DMS53 (cell line): ENCODE measurements at regions not wholly inside any gene's neighbourhood (a gene's known extent, or its start where the extent isn't known, plus 50 kb on each side); places are given as distances from the start of the nearest gene placed in this dataset.
"Not testable (repeated sequence)": the region's sequence is repeated elsewhere in the genome, so short reads cannot be mapped to it uniquely, and the experiment has no call there.

ENCODE experiments used
- DNase-seq: peaks from one replicate; lab custom pipeline; 2025; lab: John Stamatoyannopoulos, UW

GRCh38 chr9:82445556-82445955, 457.0 kb downstream of the SPATA31D1 start:
- DNase-seq = no peak

DNA sequence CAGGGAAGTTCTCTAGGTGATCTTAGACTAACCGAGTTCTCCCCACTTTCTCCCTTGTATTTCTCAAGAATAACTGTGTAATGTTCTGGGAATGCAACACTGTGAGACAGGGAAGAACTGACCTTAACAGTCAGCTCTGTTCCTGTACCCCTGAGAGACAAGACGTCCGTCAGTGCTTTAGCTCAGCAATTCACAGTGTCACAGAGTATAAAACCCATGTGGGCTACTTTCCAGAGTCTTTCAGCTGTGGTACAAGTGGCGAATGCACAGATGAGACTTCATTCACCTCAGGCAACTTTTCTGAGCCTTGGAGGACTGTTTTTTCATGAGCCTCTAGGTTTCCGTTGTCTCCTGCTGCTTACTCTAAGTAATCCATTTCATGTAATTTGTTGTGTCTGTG, 458.8 kb downstream of the SPATA31D1 start:
- no peak for DNase-seq

DNA sequence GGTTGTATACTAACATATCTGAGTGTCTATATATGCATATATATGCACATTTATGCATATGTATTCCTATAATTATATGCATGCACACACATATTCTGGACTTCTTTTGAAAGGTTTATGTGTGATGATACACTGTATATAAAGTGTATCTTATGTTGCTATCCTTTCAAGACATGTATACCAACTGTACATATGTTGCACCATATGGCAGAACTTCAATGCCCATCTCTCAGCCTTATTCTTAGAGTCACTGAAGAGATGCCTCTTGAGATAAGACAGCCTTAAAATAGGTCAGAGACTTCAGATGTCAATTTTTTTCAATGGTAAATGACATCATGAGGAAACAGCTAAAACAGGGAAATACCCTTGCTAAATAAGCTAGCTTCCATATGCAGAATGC, 461.4 kb downstream of the SPATA31D1 start:
- no peak for DNase-seq

DNA sequence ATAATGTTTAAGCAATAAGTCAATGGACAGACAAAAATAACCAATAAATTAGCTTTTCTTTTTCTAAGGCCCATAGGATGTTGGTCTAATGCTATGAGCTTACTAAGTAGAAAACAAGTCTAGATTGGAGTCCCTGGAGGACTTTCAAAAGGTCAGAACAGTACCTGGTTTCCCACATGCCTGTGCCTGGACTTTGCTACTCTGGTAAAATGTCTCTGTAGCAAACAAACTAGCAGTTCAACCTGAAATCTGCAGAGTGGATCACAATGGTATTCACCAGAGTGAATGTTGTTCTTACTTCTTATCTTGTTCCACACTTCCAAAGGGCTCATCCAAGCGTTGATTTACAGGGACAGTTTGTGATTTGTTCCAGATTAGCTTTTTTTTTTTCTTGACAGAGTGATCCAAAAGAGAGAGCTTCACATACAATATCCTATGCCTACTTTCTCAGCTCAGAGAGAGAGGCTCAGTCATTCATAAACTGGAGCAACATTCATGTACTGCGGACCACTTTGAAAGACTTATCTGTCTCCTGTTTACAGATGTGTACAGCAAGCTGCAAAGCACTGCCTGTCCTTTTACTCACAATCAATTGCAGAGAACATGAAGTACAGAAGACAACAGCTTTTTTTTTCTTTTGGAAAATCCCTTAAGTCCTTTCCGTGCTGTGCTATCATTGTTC, 466.1 kb downstream of the SPATA31D1 start:
- DNase-seq = no peak

DNA sequence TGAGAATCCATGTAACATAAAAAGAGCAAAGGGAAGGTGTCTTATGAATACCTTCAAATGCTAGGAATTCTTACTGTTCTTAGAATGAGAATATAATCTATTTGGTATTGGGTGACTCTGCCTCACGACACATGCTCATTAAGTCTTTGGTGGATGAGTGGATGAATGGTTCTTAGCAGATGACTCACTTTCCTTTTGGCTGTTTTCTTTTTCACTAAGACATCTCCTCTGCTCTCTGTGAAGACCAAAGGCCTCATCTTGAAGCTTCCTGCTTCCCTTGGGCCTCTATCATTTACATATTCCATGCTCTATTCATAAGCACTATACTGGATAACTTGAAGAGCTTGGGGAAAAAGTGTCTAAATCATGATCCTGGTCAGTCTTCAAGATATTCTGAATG, 468.1 kb downstream of the SPATA31D1 start:
- DNase-seq = peak; percentile 2

DNA sequence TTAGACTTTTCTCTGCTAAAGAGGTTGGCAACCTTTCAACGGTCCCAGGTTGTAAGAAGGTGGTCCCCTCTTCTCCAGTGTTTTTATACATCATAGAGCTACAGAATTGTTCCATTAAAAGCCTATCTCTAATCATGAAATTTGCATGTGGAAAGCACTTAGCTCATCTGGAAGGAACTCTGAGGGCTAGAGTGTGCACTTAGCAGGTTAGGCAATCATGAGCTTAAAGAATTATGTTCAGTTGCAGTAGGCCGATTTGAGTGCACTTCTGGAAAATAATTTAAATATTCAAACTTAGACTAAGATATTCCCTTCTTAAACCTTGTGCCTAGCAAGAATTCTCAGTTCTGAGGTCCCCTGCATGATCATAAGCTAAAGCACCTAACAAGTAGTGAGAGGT, 468.7 kb downstream of the SPATA31D1 start:
- DNase-seq = no peak

DNA sequence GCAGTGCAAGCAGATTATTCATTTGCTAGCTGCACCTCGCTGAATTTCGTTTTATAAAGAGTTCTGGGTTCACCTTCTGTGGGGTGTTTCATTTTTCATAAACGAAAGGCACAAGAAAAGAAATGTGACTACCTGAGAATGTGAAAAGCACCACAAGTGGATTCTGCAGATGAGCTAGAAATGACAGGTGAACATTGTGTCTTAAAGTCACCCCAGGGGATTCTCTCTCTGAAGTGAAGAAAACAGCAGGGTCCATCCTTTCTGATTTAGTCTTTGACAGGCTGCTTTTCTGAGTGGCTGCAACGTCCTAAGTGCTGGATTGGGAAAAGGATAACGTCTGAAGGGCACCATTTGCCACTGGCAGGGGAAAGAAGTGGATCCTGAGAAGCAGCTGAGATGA, 469.3 kb downstream of the SPATA31D1 start:
- no peak for DNase-seq

DNA sequence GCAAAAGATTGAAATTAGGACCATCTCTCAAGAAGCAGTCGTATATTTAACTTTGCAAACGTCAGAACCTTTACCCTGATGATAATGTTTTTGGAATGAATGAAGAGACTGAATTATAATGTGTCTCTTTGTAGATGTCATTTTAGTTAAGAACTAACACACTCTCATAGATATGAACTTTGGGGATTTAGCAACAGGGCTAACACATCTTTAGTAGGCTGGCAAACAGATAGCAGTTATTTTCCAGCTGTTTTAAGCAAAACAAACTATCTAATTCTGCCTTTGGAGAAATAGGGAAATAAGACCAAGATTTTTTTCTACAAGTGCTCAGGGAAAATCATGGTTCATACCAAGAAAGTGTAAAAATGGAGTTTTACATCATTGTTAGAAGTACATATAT, 469.7 kb downstream of the SPATA31D1 start:
- no peak for DNase-seq

- DNase-seq = peak; percentile 1
Measured at GRCh38 chr9:82466616-82467260, 478.2 kb downstream of the SPATA31D1 start.

DNA sequence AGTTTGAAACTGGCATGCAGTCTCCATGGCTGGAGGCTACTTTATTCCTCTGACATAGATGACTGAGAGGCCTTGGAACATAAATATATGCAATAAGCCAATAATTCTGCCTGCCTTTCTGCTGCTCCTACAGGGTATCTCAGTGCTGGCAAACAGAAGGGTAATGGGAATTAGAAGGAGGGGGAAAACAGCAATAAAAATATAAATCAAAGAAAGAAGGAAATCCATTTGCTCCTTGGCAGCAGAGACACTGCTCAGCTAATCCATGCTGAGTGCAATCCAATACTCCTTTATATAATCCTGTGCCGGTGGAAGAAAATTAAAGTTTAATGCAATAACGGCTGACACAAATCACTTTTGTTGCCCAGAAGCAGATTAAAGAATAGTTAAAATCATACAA, 478.9 kb downstream of the SPATA31D1 start:
- no peak for DNase-seq

DNA sequence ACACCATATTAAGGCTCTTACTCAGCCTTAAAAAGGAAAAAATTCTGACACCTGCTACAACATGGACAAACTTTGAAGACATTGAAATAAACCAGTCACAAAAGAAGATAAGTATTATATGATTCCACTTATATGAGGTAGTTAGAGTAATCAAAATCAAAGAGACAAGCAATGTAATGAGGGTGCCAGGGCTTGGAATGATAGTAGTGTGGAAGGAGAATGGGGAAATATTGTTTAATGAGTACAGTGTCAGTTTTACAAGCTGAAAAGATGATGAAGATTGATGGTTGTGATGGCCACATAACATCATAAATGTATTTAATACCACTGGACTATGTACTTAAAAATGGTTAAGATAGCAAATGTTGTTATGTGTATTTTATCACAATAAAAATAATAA, 485.7 kb downstream of the SPATA31D1 start:
- DNase-seq = no peak

GRCh38 chr9:82475584-82476301, 487.2 kb downstream of the SPATA31D1 start:
- DNase-seq = no peak

DNA sequence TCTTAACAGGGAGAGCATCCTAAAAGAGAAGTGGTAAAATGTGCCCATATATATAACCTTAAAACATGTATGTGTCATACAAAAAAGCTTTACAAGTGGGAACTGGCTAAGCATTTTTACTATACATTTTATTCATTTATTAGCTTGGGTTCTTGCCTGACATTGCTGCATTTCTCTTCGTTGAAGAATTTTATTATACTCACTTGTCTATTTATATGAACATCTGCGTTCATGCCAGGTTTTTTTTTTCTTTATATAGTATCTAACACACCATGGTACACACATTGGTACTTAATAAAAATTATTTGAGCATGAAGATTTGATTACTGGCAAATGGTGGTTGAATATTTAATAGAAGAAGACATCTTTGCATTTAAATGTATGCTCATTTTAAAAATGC, 492.3 kb downstream of the SPATA31D1 start:
- DNase-seq = no peak

DNA sequence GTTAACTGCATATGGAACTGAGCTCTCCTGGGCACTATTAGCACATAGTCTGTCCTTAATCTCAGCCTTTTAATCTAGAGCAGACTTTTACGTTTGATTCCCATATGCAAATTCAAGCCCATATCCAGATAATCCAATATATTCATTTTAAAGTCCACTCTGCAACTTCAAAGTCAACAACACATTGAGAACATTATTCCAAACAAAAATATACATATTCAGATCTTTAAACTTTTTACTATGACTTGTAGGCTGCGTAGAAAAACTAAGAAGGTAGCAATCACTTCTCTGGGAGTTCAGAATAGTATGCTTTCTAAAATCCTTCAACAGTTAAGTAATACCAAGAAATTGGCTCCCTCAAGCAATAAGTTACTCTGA, 499.4 kb downstream of the SPATA31D1 start:
- DNase-seq = no peak

DNA sequence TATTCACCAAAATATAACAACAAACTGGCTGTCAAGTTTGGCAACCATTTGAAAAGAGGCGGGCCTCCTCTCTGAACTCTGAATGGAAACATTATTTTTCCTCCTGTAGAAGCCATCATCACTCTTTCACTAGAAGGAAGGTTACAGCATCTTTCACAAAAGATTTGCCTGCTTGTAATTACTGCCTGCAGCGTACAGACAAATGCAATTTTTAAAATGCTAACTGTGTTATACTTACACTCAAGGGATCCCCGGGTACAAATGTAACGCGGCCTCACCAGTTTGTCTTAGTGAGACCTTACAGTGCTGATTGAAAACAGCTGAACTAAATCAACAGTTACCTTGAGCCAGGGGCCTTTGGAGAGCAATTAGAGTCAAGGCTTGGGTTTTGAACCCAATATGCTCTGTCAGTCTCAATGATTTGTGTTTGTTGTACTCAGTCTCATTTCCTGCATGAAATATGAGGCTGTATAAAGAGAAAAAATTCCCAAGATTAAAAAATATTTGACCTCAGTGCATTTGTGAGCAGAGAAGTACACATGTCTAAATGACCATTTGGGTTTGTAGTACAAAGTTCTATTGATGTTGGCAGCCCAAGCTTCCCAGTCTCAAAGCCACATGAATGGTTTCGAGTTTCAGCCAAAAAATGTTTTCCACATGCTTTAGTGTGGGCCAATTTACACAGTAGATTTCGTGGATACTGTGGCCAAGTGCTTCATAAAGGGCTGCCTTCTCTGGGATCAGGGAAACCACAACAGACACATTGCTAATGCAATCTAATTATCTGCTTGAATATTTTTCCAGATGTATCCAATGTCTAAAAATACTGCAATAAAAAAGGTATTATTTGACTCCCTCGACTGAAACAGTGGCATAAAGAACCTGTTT, 500.0 kb downstream of the SPATA31D1 start:
- DNase-seq = no peak

DNA sequence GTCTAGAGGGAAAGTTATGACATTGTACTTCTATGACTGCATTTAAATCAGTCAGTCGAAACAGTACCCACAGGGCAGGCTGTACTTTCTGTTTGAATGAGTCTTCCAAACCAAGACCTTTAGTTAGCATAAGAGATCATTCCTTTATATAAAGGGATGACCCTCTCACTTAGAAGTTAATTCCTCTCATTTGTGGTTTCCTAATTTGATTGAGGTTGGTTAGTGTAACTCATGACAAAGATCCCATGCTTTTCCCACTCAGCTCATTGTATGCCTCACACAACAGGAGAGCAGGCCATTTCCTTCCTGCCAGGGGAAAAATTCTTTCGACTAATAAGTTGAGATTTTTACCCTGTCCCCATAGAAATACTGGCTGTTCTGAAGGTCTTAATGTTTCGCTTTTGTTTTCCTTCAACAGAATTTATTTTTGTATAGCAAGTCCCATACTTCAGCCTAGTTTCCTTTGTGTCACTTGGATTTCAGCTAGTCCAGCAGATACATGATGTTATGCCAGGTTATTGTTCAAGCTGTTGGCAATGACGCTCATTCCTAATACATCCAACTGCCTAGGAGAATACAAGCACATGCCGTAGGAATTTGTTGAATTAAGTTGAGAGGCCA, 500.7 kb downstream of the SPATA31D1 start:
- no peak for DNase-seq

DNA sequence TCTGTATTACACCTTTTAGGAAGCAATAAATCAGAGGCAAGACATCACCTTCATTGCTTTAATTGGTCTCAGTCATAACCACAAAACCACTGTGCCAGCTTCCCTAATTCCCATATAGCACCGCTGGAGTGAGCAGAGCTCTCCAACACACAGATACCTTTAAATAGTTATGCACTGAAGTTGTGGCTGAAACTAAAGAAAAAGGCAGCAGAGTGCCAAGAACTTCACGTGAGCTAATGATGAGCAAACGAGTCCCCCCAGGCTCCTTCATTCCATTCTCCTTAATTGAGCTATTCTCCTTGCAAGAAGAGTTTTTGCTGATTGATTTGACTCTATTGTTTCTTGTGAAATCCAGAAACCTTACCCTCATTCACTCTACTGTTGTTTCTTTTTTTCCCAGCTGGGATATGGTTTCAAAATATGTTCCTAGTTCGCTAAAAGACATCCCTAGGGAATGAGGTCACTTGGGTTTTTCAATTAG, 501.5 kb downstream of the SPATA31D1 start:
- no peak for DNase-seq

GRCh38 chr9:82490821-82491220, 502.2 kb downstream of the SPATA31D1 start:
- DNase-seq = not testable (repeated sequence)

GRCh38 chr9:82491604-82492003, 503.0 kb downstream of the SPATA31D1 start:
- no peak for DNase-seq

DNA sequence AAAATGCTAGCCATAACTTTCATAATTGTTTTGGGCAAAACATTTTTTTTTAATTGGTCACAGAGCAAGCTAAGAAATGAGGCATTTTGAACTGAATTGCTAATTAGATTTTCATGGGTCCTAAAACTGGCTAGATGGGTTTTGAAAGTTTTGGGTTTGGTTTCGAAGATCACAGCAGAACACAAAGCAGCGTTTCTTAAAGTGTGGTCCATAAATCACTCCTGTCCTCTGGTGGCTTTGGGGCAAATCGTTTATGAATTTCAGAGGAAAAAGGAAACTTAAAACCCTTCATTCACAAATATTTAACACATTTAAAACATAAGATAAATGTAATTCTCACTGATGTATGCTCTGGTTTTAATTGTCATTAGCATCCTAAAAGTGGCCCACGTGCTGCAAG, 503.7 kb downstream of the SPATA31D1 start:
- DNase-seq = no peak

GRCh38 chr9:82495884-82496777, 507.6 kb downstream of the SPATA31D1 start:
- DNase-seq = no peak
